ENCODE measurements at regions not wholly inside any gene's neighbourhood (a gene's known extent, or its start where the extent isn't known, plus 50 kb on each side); places are given as distances from the start of the nearest gene placed in this dataset.

DNA sequence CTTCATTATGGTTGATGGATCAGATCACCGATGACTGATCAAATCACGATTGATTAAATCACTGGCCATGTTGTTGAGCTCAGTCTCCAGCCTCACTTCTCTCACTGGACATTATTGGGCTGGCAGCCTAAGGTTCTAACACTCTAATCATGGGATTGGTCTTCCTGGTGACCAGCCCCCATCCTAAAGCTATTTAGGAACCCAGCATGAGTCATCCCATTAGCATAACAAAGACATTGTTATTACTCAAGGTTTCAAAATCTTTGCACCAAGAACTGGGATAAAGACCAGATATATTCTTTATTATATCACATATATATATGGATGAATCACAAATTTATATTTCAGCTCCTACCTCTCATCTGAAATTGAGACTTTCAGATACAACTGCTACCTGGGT, 272.1 kb upstream of the IL12B start:
- no peak for DNase-seq

GRCh38 chr5:159605585-159605984, 275.3 kb upstream of the IL12B start:
- no peak for DNase-seq

GRCh38 chr5:159609359-159609758, 279.1 kb upstream of the IL12B start:
- no peak for DNase-seq

- DNase-seq, result no peak
These were observed 280.8 kb upstream of the IL12B start for GRCh38 chr5:159610966-159611579.

- DNase-seq, result no peak
These were observed 286.7 kb upstream of the IL12B start for GRCh38 chr5:159616952-159617351.

GRCh38 chr5:159619826-159620225, 289.5 kb upstream of the IL12B start:
- no peak for DNase-seq

DNA sequence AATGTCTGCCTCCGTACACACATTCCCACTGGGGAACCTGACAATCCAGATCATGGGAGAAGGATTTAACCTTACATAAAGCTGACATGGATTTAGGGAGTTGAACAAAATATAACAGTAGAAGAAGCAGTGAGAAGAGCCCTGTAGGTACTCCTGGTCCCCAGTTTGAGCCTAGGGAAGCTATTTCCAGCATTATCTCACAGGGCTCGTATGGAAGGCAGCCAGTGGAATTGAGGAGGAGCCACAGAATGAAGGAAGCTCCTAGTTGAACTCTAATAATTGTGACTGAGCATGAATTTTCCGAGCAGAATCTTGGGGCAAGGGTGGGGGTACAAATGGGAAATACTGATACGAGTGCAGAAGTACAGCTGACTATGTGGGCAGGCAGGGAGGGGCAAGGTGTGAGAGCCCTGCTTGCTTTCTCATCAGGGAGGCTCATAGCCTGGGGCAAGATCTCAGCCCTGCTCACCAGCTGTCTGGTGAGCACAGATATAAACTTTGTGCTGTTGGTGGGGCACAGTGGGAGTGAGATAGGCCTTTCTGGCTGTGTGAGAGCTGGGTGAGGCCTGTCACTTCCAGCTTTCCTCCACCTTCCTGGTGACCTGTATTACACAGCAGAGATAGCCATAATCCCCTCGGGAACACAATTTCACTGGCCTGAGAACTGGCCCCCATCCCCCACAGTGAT, 290.7 kb upstream of the IL12B start:
- DNase-seq, result no peak

- DNase-seq, result no peak
These were observed 287.6 kb upstream of the ADRA1B start for GRCh38 chr5:159628703-159629102.

GRCh38 chr5:159629158-159629557, 287.1 kb upstream of the ADRA1B start:
- DNase-seq, result no peak

DNA sequence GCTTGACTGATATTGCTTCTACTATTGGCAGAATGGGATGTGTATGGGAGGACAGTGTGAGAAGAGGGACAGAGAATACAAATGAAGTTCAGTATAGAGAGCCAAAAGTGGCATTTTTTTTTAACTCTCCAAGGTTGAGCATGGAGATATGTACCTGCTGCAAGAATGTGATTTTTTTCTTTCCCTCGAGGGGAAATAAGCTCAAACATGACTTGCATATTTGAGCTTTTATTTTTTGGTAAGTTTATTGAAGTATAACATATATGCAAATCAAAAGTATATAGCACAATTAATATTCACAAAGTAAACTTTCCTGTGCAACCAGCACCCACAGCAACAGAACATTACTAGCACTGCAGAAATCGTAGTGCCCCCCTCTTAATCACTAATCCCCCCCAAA, 285.7 kb upstream of the ADRA1B start:
- no peak for DNase-seq

- no peak for DNase-seq
These were observed 285.3 kb upstream of the ADRA1B start for GRCh38 chr5:159631001-159631400.

DNA sequence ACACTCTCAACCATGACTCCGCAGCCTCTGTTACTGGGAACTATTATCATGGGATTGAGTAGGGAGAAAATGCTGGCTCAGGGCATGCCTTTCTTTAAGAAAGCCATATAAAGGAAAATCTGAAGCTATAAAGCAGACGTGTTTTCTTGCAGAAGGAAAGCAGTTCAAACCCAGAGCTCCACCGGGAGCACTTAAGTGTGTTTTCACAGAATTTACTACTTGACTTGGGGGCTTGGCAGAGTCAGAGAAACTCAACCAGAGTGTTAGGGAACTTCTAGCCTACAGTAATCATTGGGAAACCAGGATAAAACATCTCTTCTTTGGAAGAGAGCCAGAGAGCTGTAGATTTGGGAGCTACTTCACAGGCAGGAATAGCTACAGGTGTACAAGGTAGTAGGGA, 283.4 kb upstream of the ADRA1B start:
- DNase-seq, result no peak

GRCh38 chr5:159638481-159638880, 277.8 kb upstream of the ADRA1B start:
- no peak for DNase-seq

GRCh38 chr5:159638954-159639559, 277.2 kb upstream of the ADRA1B start:
- DNase-seq, result no peak

- no peak for DNase-seq
These were observed 276.7 kb upstream of the ADRA1B start for GRCh38 chr5:159639590-159639989.

DNA sequence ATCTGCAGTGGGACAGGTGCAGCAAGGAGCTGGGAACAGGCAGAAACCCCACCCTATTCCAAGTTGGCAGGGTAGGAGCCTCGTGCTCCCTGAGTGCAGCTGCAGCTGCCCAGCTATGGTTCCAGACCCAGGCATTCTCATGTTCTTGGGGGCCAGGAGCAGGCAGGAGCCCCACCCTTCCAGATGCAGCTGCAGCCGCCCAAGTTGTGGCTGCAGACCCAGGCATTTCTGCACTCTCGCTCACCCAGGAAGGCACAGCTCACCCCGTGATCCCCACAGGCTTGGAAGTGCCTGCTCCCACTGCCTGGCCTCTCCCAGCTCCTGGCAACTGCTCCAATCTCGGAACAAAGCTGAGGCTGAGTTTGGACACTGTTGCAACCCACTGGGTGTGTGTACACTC, 275.8 kb upstream of the ADRA1B start:
- no peak for DNase-seq

GRCh38 chr5:159640921-159641320, 275.4 kb upstream of the ADRA1B start:
- DNase-seq, result no peak

GRCh38 chr5:159641371-159642039, 274.8 kb upstream of the ADRA1B start:
- no peak for DNase-seq

GRCh38 chr5:159642379-159642778, 273.9 kb upstream of the ADRA1B start:
- DNase-seq, result no peak

DNA sequence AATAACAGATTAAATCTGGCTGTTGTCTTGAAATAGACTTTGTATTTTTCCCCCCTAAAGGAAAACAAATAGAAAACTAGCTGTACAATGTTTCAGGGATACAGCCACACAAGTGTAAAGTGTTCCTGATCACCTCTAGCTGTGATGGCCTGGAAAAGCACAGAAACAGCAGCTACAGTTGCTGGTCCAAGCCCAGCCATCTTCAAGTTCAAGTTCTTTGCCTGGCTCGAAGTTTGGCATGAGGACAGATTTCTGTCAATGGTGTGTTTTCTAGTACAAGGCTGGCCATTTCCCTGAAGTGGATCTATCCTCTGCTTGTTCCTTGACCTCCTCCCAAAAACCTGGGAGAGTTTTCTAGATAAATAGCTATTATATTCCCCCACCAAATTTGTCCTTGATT, 272.2 kb upstream of the ADRA1B start:
- DNase-seq, result no peak

DNA sequence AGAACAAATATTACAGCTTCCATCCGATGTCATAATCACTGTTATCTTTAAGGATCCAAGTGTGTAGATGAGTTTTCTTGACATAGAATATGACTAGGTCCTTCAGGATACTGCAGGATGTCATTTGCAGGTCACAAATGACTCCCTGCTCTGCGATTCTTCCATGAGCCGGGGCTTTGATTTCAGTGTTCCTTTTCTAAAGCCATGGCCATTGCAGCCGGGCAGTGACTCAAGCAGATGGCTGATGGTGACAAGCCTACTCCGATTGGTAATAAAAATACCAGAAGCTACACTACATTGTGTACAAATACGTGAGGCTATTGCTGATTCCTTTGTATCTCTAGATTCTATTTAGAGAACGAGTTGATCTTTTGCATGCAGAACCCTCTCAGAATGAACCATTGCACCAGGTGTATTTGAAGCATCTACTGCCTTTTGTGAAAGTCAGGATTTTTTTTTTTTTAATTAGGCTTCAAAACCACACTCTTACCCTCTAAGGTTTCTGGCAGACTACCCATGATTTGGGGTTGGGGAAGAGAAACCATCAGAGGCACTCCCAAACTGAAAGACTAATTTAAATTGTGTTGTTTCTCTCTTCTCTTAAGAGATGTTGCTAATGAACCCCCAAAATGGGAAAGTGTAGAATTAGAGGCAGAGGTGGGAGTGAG, 271.0 kb upstream of the ADRA1B start:
- DNase-seq, result no peak

DNA sequence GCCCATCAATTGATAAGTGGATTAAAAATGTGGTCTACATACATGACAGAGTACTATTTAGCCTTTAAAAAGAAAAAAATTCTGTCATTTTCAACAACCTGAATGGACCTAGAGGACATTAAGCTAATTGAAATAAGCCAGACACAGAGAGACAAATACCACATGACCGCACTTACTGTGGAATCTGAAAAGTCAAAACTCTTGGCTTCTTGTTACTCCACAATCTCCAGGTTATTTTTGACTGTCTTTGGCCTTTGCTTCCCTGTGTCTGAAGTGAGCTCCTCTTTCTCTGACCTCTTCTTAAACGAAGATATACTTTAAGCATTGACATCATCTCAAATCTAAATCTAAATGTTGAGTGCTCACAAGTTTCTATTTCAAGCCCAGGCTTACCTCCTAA, 265.5 kb upstream of the ADRA1B start:
- no peak for DNase-seq

- DNase-seq, result no peak
These were observed 260.4 kb upstream of the ADRA1B start for GRCh38 chr5:159655757-159656409.

All from midbrain (tissue), 1 donor.